Esophagus muscularis mucosa (tissue), 4 donors: ENCODE measurements at regions not wholly inside any gene's neighbourhood (a gene's known extent, or its start where the extent isn't known, plus 50 kb on each side); places are given as distances from the start of the nearest gene placed in this dataset.

Source experiments
- EP300 ChIP-seq: sonication (generic); formaldehyde crosslinking; IDR thresholded peaks from one replicate; pipeline ENCODE4 v1.6.1; 2017; ENCODE audit warnings: antibody characterized with exemption
- POLR2AphosphoS5 ChIP-seq, 2 donors: sonication (generic); formaldehyde crosslinking; IDR thresholded peaks; one replicate each; pipeline ENCODE4 v1.6.1; 2017; ENCODE audit warnings: antibody characterized with exemption in 2 of 2
- TF ChIP-seq, protein P1 (sequence below), 3 experiments: fragments of 200-600 bp in 2 of 3; fragments of 450-650 bp in 1 of 3; sonication (generic) in 2 of 3; IDR thresholded peaks; one replicate each; pipeline ENCODE4 v1.5.1; 2017 to 2019; ENCODE audit warnings: antibody characterized with exemption in 3 of 3, mild to moderate bottlenecking in 2 of 3, moderate library complexity in 1 of 3

DNA sequence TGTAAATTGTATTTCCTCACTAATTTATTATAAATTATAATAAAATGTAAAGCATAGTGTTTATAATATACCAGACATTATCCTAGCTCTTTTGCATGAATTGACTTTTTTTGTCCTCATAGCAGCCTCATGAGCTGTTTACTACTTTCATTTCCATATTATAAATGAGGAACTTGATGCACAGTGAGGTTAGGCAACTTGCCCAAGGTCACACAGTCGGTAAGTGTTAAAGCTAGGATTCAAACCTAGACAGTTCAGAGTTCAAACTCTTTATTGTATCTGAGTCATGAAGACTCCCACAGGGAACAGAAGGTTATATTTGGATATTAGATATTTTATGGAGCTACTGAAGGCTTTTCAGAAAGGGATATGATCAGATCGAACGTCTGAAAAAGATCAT, 322.2 kb upstream of the SATB1 start:
- TF ChIP-seq POLR2AphosphoS5 (IDR thresholded peaks at IDR 0.05) (no peak), EP300 (no peak)
- TF ChIP-seq, protein P1, sequence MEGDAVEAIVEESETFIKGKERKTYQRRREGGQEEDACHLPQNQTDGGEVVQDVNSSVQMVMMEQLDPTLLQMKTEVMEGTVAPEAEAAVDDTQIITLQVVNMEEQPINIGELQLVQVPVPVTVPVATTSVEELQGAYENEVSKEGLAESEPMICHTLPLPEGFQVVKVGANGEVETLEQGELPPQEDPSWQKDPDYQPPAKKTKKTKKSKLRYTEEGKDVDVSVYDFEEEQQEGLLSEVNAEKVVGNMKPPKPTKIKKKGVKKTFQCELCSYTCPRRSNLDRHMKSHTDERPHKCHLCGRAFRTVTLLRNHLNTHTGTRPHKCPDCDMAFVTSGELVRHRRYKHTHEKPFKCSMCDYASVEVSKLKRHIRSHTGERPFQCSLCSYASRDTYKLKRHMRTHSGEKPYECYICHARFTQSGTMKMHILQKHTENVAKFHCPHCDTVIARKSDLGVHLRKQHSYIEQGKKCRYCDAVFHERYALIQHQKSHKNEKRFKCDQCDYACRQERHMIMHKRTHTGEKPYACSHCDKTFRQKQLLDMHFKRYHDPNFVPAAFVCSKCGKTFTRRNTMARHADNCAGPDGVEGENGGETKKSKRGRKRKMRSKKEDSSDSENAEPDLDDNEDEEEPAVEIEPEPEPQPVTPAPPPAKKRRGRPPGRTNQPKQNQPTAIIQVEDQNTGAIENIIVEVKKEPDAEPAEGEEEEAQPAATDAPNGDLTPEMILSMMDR (IDR thresholded peaks at IDR 0.05), result no peak
